MCF 10A (cell line): ENCODE measurements at regions not wholly inside any gene's neighbourhood (a gene's known extent, or its start where the extent isn't known, plus 50 kb on each side); places are given as distances from the start of the nearest gene placed in this dataset.

Experiments used
- BruUV-seq: library from RNA; stranded (reverse); fragments of 400-500 nt; replicated peaks from 2 replicates; lab custom pipeline; 2021; lab: Mats Ljungman, UMichigan
- CTCF ChIA-PET: fragments of 300-600 bp; sonication (Branson Sonifier 250); formaldehyde crosslinking; extraction: SDS; loops from one replicate; lab custom pipeline; 2021; ENCODE audit warnings: antibody characterized with exemption, inconsistent platforms; lab: Yijun Ruan, JAX
- POLR2A ChIA-PET: fragments of 300-600, 350-650 bp; sonication (Branson Sonifier 250); formaldehyde crosslinking; extraction: SDS; loops from one replicate; lab custom pipeline; 2020; ENCODE audit warnings: antibody characterized with exemption, inconsistent platforms; lab: Yijun Ruan, JAX
- DNase-seq: peaks from one replicate; pipeline ENCODE4 v3.0.0-alpha.2; 2018; ENCODE audit not compliant: unreplicated experiment
- H3K27ac Mint-ChIP-seq: one replicate; pipeline ENCODE4 v1.8.0; 2022; ENCODE audit warnings: mild to moderate bottlenecking, low read depth, mixed read lengths; ENCODE audit not compliant: unreplicated experiment
- H3K27me3 Mint-ChIP-seq: one replicate; pipeline ENCODE4 v1.8.0; 2022; ENCODE audit warnings: mixed read lengths; ENCODE audit not compliant: insufficient read depth, unreplicated experiment
- H3K36me3 Mint-ChIP-seq: one replicate; pipeline ENCODE4 v1.8.0; 2022; ENCODE audit warnings: mild to moderate bottlenecking, moderate library complexity, mixed read lengths; ENCODE audit not compliant: insufficient read depth, unreplicated experiment
- H3K4me1 Mint-ChIP-seq: one replicate; pipeline ENCODE4 v1.8.0; 2022; ENCODE audit warnings: mixed read lengths; ENCODE audit not compliant: insufficient read depth, unreplicated experiment
- H3K4me3 Mint-ChIP-seq: one replicate; pipeline ENCODE4 v1.8.0; 2022; ENCODE audit warnings: mild to moderate bottlenecking, moderate library complexity, mixed read lengths; ENCODE audit not compliant: unreplicated experiment
- H3K9me3 Mint-ChIP-seq: one replicate; pipeline ENCODE4 v1.8.0; 2022; ENCODE audit warnings: mixed read lengths; ENCODE audit not compliant: unreplicated experiment
- CTCF ChIP-seq: fragments of 200-600 bp; IDR thresholded peaks from one replicate; pipeline ENCODE4 v1.8.0; 2022; ENCODE audit warnings: antibody characterized with exemption, mild to moderate bottlenecking; ENCODE audit not compliant: unreplicated experiment
- intact Hi-C: fragments of 100-400 bp; cut with micrococcal nuclease; formaldehyde crosslinking; loops from 2 replicates; pipeline ENCODE4 v1.14.1; 2022

DNA sequence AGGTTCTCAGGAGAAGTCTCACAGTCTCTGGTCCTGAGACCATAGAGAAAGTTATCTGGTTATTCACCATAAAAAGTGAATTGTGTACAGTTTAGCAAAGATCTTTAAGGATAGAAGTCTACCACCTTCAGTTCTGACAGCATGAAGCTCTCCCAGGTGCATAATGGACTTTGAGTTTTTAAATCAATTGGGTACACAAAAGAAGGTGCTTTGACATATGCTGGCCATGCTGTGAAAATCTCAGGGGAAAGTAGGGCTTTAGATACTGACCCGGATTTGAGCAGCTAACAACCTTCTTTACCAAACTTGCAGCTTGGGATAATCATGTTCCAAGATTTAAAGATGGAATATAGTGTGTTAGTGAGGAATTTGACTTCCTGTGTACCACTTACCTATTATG, 264.2 kb downstream of the ZSWIM6 start:
- Mint-ChIP-seq H3K9me3 (no peaks in the 10 kb centered on the region), H3K27me3 (no peaks in the 10 kb centered on the region), H3K4me3 (no peak overlapping the region), H3K36me3 (no peaks in the 10 kb centered on the region), H3K27ac (no peak overlapping the region), H3K4me1 (no peaks in the 10 kb centered on the region)
- ChIA-PET CTCF (interaction anchor here (1.0 kb wide), 1 partner anchor 417 kb away, joined by 3 read pairs; no protein-coding TSS in a partner anchor), POLR2A (interaction anchor here (0.6 kb wide), 1 partner anchor 14 kb away, joined by 3 read pairs; no protein-coding TSS in a partner anchor)
- BruUV-seq = no TSS peak
- intact Hi-C loops = no loop called here
- no peak for DNase-seq
- TF ChIP-seq CTCF = no peak

DNA sequence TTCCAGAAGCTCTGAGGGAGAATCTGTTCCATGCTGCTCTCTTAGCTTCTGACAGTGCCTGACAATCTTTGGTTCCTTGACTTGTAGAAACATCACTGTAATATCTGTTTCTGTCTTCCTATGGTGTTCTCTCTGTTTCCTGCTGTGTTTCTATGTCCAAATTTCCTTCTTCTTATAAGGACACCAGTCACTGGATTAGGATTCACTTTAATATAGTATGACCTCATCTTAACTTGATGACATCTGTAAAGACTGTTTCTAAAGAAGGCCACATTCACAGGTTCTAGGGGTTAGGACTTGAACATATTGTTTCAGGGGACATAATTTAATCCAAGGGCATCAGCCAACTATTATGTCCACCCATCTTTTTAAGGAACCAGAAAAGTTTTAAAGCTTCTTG, 265.6 kb downstream of the ZSWIM6 start:
- BruUV-seq = no TSS peak
- Mint-ChIP-seq H3K36me3 (no peaks in the 10 kb centered on the region), H3K27me3 (no peaks in the 10 kb centered on the region), H3K4me3 (no peak overlapping the region), H3K27ac (no peak overlapping the region), H3K9me3 (no peaks in the 10 kb centered on the region), H3K4me1 (no peaks in the 10 kb centered on the region)
- intact Hi-C loops = no loop called here
- DNase-seq = no peak
- CTCF ChIA-PET = interaction anchor here (0.6 to 1.1 kb wide), 2 partner anchors 16 to 538 kb away, joined by 3 read pairs; no protein-coding TSS in a partner anchor
- no peak for TF ChIP-seq CTCF
- POLR2A ChIA-PET = no interaction called here

DNA sequence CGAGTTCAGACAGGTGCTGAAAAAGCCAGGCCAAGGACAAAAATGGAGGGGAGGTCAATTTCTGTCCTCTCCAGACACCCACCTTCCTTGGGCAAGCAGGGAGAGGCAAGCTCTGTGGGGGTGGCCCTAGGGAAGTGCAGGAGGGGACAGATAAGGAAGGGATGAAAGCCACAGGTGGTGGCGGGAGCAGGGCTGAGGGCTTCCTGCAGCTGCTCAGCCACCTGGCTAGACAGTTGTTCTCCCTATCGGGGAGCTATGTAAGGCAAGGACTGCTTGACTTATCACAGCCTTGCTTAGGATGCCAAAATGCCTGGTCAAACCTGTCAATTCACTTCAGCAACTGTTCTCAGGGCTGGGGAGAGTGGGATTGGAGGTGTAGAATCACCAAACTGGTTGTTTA, 266.1 kb downstream of the ZSWIM6 start:
- Mint-ChIP-seq H3K27ac (no peak overlapping the region), H3K36me3 (no peaks in the 10 kb centered on the region), H3K4me1 (no peaks in the 10 kb centered on the region), H3K9me3 (no peaks in the 10 kb centered on the region), H3K4me3 (no peak overlapping the region), H3K27me3 (no peaks in the 10 kb centered on the region)
- no peak for DNase-seq
- no peak for TF ChIP-seq CTCF
- BruUV-seq = no TSS peak
- POLR2A ChIA-PET = interaction anchor here (0.6 kb wide), 1 partner anchor 374 kb away, joined by 3 read pairs; no protein-coding TSS in a partner anchor
- CTCF ChIA-PET = interaction anchor here (0.6 to 1.3 kb wide), 3 partner anchors 15 to 538 kb away, joined by 3 read pairs; no protein-coding TSS in a partner anchor
- intact Hi-C loops = no loop called here

DNA sequence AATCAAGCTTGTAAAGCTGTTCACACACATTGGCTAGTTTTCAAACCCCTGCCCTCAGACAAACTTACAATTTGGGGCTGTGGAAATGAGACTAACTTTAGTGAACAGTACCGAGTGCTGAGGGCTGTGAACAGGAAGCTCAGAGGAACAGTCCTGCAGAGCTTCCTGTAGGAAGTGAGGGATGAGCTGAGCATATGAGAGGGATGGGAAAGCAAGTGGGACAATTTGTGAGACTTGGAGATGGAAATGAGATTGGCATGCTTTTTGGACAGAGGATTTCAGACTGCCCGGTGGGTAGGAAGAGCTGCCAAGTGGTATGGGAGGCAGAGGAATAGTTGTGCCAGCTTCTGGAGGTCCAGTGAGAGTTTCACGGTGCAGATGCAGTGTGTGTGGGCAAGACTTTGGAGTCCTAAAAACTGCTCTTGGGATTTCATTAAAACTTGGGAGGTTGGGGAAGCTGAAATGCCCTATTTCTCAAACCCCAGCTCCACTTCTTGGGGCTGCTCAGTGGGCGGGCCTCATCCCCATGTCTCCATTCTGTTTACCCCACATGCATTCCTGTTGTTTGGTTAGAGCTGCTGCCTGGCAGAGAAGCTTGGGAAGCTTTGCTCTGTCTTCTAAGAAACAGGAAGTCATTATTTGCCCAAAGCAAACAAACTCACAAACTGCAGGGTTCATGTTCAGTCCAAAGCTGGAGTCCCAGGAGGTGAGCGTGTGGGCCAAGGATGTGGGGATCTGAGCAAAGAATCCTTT, 267.5 kb downstream of the ZSWIM6 start:
- Mint-ChIP-seq H3K9me3 (no peaks in the 10 kb centered on the region), H3K4me3 (no peak overlapping the region), H3K27me3 (no peaks in the 10 kb centered on the region), H3K36me3 (no peaks in the 10 kb centered on the region), H3K27ac (no peak overlapping the region), H3K4me1 (no peaks in the 10 kb centered on the region)
- peak; percentile 14 for DNase-seq
- CTCF ChIA-PET = interaction anchor here (1.3 kb wide), 1 partner anchor 18 kb away, joined by 3 read pairs; no protein-coding TSS in a partner anchor
- no TSS peak for BruUV-seq
- no peak for TF ChIP-seq CTCF
- POLR2A ChIA-PET = no interaction called here
- intact Hi-C loops = no loop called here
